GM19043 (cell line): ENCODE measurements at regions not wholly inside any gene's neighbourhood (a gene's known extent, or its start where the extent isn't known, plus 50 kb on each side); places are given as distances from the start of the nearest gene placed in this dataset.
"Not testable (repeated sequence)": the region's sequence is repeated elsewhere in the genome, so short reads cannot be mapped to it uniquely, and the experiment has no call there.

Source experiments
- ATAC-seq: cut with Tn5 transposase; IDR thresholded peaks from one replicate; pipeline ENCODE4 v1.9.1; 2021; ENCODE audit warnings: low read depth; ENCODE audit not compliant: unreplicated experiment

DNA sequence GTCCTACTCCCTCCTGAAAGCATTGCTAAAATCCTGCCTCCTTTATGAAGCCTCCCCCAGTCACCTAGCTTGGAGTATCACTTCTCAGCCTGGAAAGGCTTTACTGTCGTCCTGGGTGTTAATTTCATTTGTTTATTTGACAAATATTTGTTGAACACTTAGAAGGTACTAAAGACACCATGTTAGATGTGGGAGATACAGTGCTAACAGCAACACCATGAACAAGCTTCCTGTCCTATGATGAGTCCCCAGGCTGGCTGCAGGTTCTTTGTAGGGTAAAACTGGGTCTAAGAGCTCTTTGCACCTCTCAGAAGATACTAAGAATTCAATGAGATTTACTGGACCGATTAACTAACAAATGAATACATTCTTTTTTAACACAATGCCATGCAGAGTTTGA lies 109.2 kb upstream of the TMEM170B start:
- ATAC-seq: peak; percentile 50

GRCh38 chr6:11427723-11428245 lies 109.8 kb upstream of the TMEM170B start:
- ATAC-seq: no peak

GRCh38 chr6:11427091-11427722 lies 110.3 kb upstream of the TMEM170B start:
- no peak for ATAC-seq

DNA sequence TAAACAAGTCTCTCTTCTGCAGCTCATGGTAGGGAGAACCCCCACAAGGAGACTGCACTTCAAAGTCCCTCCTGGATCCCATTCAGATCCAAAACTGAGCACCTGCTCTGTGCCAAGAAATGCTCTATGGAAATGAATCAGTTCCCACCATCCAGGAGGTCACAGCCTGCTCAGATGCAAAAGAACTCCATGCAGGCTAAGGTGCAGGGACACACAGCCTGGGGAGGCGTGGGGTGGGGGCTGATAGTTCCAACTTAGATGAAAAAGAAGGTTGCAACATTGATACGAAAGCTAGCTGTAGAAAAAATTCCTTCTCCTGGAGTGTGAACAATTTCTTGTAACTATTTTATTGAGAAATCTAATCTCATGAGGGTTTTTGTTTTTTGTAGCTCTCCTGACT lies 111.0 kb upstream of the TMEM170B start:
- no peak for ATAC-seq

GRCh38 chr6:11425876-11426275 lies 111.7 kb upstream of the TMEM170B start:
- ATAC-seq: no peak

DNA sequence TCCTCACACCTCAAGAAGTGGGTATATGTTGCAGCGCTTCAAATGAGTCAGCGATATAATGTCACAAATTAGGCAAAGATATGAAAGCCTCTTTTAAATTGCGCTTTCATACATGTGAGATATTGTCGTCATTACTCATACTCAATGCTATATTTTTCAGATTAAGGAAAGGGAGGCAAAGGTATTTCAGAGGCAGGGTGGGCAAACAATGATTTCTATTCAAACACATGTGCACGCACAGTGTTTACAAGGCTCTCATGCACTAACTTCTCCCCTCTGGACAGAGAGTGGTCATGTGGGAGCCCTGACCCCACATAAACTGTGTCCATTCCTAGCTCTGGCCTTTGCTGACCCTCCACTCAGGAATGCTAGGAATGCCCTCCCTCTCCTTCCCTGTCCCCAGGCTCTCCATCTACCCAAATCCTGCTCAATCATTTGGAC lies 112.1 kb upstream of the TMEM170B start:
- ATAC-seq: no peak

- ATAC-seq: no peak
These were observed 113.0 kb upstream of the TMEM170B start for GRCh38 chr6:11424395-11425034.

- ATAC-seq: no peak
These were observed 113.9 kb upstream of the TMEM170B start for GRCh38 chr6:11423667-11424066.

- no peak for ATAC-seq
These were observed 114.5 kb upstream of the TMEM170B start for GRCh38 chr6:11423072-11423471.

DNA sequence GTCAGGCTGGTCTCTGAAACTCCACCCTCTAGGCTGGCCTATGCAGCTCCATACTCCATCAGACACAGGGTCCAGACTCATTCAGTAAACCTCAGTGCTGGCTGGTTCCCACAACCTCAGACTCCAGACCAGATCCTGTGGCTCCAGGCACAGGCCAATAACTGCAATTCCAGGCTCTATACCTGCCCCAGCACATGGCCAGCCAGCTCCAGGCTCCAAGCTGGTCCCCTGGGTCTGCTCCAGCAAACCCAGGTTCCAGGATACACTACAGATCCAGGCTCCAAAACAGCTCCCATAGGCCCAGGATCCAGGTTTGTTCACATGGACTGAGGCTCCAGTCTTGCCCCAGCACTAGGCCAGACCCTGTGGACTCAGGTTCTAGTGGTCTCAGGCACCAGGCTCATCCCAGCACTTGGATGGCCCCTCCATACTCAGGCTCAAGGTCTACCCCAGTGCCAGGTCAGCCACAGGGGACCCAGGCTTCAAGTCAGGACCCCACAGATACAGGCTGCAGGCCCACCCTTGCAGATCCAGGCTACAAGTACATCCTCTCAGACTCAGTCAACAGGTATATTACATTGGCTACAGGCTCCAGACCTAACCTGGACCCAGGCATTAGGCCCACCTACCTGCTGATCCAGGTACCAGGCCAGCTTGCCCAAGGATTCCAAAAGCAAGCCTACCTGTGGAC lies 117.6 kb upstream of the TMEM170B start:
- ATAC-seq: no peak

- no peak for ATAC-seq
These were observed 119.2 kb upstream of the TMEM170B start for GRCh38 chr6:11418290-11418905.

GRCh38 chr6:11416936-11417576 lies 120.5 kb upstream of the TMEM170B start:
- no peak for ATAC-seq

DNA sequence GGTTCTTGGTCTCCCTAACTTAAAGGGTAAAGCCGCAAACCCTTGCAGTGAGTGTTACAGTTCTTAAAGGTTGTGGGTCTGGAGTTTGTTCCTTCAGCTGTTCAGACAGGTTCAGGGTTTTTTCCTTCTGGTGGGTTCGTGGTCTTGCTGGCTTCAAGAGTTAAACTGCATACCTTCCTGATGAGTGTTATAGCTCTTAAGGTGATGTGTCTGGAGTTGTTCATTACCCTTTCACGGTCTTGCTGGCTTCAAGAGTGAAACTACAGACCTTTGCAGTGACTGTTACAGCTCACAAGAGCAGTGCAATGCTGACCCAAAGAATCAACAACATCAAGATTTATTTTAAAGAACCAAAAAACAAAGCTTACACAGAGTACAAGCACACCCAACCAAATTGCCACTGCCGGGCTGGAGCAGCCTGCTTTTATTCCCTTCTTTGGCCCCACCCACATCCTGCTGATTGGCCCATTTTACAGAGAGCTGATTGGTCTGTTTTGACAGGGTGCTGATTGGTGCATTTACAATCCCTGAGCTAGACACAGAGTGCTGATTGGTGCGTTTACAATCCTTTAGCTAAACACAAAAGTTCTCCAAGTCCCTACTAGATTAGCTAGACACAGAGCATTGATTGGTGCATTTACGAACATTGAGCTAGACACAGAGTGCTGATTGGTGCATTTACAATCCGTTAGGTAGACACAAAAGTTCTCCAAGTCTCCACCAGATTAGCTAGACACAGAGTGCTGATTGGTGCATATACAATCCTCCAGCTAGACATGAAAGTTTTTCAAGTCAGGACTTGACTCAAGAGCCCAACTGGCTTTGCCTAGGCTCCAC lies 121.2 kb upstream of the TMEM170B start:
- not testable (repeated sequence) for ATAC-seq

DNA sequence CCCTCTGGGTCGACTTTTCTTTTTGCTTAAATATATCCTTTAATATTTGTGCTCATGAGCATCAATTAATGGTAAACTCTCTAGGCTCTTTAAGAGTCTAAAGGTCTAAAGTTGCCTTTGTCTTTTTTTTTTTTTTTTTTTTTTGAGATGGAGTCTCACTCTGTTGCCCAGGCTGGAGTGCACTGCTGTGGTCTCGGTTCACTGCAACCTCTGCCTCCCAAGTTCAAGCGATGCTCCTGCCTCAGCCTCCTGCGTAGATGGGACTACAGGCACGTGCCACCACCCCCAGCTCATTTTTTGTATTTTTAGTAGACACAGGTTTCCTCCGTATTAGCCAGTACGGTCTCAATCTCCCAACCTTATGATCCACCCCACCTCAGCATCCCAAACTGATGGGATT lies 122.0 kb upstream of the TMEM170B start:
- ATAC-seq: no peak

DNA sequence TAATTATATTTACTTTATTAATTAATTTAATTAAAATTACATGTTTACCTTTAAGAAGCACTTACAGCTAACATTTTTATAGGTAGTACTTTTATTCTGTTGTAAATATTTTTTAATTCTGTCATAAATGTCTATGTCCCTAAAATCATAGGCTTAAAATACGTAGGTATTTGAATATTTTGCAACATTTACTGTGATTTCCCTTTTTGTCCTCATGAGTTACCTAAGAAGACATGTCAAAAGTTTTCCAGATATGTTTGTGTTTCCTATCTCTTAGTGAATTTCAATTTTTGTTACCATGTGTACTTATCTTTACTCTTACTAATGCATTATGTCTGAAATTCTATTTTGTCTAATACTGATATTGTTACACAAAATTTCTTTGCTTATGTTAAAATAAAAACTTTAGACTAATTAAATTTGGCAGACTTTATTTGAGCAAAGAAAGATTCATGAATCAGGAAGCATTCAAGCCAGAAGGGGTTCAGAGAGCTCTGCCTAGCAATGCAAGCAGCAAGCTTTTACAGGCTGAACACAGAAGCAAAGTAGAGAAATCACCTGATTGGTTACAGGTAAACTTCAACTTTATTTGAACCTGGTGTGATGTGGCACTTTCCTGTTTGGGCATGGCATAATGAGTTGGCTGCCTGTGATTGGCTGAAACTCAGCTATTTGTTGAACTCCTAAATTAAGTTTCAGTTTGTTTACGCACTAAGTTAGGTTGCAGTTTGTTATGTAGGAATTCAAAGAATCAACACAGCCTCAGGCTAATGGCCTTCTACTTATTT lies 123.2 kb upstream of the TMEM170B start:
- peak; percentile 46 for ATAC-seq

- ATAC-seq: no peak
These were observed 123.8 kb upstream of the TMEM170B start for GRCh38 chr6:11413728-11414127.

GRCh38 chr6:11413117-11413687 lies 124.3 kb upstream of the TMEM170B start:
- no peak for ATAC-seq

DNA sequence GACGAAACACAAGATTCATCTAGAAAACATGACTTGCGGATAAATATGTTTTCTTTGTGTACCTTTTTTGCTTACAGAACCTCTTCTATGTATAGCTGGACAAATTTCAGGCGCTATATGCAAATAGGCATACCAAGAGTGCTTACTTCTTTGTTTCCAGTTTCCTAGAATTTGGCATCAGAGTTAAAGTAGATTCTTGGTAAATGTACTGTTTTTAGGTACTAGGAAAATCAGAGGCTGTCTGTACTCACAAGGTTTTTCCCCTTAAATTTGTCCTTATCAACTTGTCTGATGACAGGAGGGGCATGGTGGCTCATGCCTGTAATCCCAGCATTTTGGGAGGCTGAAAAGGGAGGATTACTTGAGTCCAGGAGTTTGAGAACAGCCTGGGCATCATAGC lies 124.9 kb upstream of the TMEM170B start:
- no peak for ATAC-seq

GRCh38 chr6:11412011-11412424 lies 125.5 kb upstream of the TMEM170B start:
- no peak for ATAC-seq
